Left ventricle myocardium inferior (tissue), 1 donor: ENCODE measurements at regions not wholly inside any gene's neighbourhood (a gene's known extent, or its start where the extent isn't known, plus 50 kb on each side); places are given as distances from the start of the nearest gene placed in this dataset.

Source experiments
- DNase-seq: peaks from one replicate; pipeline ENCODE4 v3.0.0-alpha.2; 2020
- H3K27ac ChIP-seq: fragments of 200-600 bp; replicated peaks from 2 replicates; pipeline ENCODE4 v1.8.0; 2021
- H3K27me3 ChIP-seq: fragments of 200-600 bp; 2 replicates; pipeline ENCODE4 v1.8.0; 2021; ENCODE audit warnings: low read depth
- H3K36me3 ChIP-seq: fragments of 200-600 bp; 2 replicates; pipeline ENCODE4 v1.8.0; 2021
- H3K4me1 ChIP-seq: fragments of 200-600 bp; 2 replicates; pipeline ENCODE4 v1.8.0; 2021
- H3K4me3 ChIP-seq: fragments of 200-600 bp; 2 replicates; pipeline ENCODE4 v1.8.0; 2021; ENCODE audit warnings: mild to moderate bottlenecking, moderate library complexity
- H3K9me3 ChIP-seq: fragments of 200-600 bp; replicated peaks from 2 replicates; pipeline ENCODE4 v1.8.0; 2021
- CTCF ChIP-seq: fragments of 200-600 bp; IDR thresholded peaks from 2 replicates; pipeline ENCODE4 v1.8.0; 2021; ENCODE audit warnings: antibody characterized with exemption, mild to moderate bottlenecking, borderline replicate concordance
- intact Hi-C: fragments of 100-400 bp; cut with micrococcal nuclease; formaldehyde crosslinking; loops from one replicate; pipeline ENCODE4 v1.11.0; 2022
- donor health status: DM: no; HTN: yes; CAD: no; lungs with severe emphysema.

DNA sequence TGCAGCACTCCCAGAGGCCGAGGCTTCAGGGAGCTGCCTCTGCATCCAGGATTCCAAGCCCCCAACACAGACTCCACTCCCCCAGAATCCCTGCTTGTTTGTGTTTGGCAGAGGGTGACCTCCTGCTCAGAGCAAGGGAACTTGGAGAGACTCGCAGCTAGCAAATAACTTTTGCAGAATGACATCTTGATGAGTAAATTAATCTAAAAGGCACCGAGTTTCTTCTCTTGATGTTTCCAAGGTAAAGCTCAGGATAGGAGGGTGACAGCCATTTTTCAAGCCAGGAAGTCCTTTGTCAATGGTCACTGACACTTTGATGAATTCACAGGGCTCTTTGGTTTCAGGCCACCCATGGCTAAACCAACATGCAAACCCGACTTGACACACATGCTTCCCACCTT is 523.0 kb downstream of the NTRK3 start:
- DNase-seq = no peak
- no peak overlapping the region for H3K27ac ChIP-seq
- peaks cover 28% of the 10 kb centered on the region for H3K4me1 ChIP-seq
- no peaks in the 10 kb centered on the region for H3K9me3 ChIP-seq
- intact Hi-C loops = no loop called here
- no peak for TF ChIP-seq CTCF
- no peak overlapping the region for H3K4me3 ChIP-seq
- H3K36me3 ChIP-seq = no peaks in the 10 kb centered on the region
- no peaks in the 10 kb centered on the region for H3K27me3 ChIP-seq

- Histone ChIP-seq H3K9me3 (no peaks in the 10 kb centered on the region), H3K27ac (no peak overlapping the region), H3K27me3 (no peaks in the 10 kb centered on the region), H3K36me3 (no peaks in the 10 kb centered on the region), H3K4me3 (no peak overlapping the region), H3K4me1 (peaks cover 28% of the 10 kb centered on the region)
- intact Hi-C loops = no loop called here
- DNase-seq = no peak
- no peak for TF ChIP-seq CTCF
Observed at GRCh38 chr15:87732976-87733375, 523.6 kb downstream of the NTRK3 start.

GRCh38 chr15:87731630-87732029 is 524.9 kb downstream of the NTRK3 start:
- no peaks in the 10 kb centered on the region for H3K9me3 ChIP-seq
- intact Hi-C loops = no loop called here
- H3K27me3 ChIP-seq = no peaks in the 10 kb centered on the region
- H3K4me3 ChIP-seq = no peak overlapping the region
- no peak for TF ChIP-seq CTCF
- no peak for DNase-seq
- H3K36me3 ChIP-seq = no peaks in the 10 kb centered on the region
- H3K27ac ChIP-seq = no peak overlapping the region
- peaks cover 28% of the 10 kb centered on the region for H3K4me1 ChIP-seq

DNA sequence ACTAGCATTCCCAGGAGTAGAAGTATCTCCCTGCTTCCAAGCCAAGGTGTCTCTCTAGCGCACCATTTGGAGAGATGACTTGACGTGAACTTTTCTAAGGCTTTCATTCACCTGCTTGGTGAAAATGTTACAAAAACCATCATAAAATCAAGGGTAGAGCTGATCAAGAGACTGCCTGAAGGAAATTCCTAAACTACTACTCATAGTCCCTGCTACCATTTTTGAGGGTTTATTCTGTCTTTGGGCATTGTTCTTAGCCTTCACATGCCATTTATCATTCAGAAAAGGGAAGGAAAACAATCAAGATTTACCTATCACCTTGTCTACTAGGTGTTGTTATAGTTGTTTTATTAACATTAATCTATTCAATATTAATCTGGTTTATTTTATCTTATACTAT is 525.8 kb downstream of the NTRK3 start:
- H3K4me1 ChIP-seq = peaks cover 28% of the 10 kb centered on the region
- no peak for TF ChIP-seq CTCF
- intact Hi-C loops = no loop called here
- no peaks in the 10 kb centered on the region for H3K36me3 ChIP-seq
- H3K27me3 ChIP-seq = no peaks in the 10 kb centered on the region
- DNase-seq = no peak
- H3K27ac ChIP-seq = no peak overlapping the region
- no peak overlapping the region for H3K4me3 ChIP-seq
- H3K9me3 ChIP-seq = no peaks in the 10 kb centered on the region

- Histone ChIP-seq H3K36me3 (no peaks in the 10 kb centered on the region), H3K9me3 (no peaks in the 10 kb centered on the region), H3K4me3 (no peak overlapping the region), H3K4me1 (peaks cover 21% of the 10 kb centered on the region), H3K27ac (no peak overlapping the region), H3K27me3 (no peaks in the 10 kb centered on the region)
- no peak for TF ChIP-seq CTCF
- intact Hi-C loops = no loop called here
- DNase-seq = no peak
Observed at GRCh38 chr15:87728998-87729397, 527.5 kb downstream of the NTRK3 start.

DNA sequence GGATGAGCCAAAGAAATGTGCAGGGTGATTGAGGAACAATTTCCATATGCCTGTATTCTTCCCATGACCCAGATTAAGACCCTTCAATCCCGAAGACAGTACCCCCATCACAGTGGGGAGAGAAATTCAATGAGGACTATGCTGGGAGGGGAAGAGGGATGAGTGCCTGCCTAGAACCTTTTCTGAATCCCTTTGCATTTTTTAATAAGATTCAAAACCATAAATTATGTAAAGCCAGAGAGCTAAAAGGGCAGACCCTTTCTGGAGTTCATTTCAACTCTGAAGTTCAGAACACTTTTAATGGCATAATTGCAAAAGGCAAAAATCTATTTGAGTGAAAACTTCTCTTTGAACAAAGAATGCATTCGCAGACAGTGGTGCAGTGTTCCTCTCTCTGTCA is 529.5 kb downstream of the NTRK3 start:
- no peak overlapping the region for H3K27ac ChIP-seq
- H3K4me1 ChIP-seq = peaks cover 25% of the 10 kb centered on the region
- no peak overlapping the region for H3K4me3 ChIP-seq
- H3K27me3 ChIP-seq = no peaks in the 10 kb centered on the region
- no peak for DNase-seq
- intact Hi-C loops = no loop called here
- no peaks in the 10 kb centered on the region for H3K36me3 ChIP-seq
- TF ChIP-seq CTCF = no peak
- no peaks in the 10 kb centered on the region for H3K9me3 ChIP-seq
